ENCODE measurements at regions not wholly inside any gene's neighbourhood (a gene's known extent, or its start where the extent isn't known, plus 50 kb on each side); places are given as distances from the start of the nearest gene placed in this dataset.

DNA sequence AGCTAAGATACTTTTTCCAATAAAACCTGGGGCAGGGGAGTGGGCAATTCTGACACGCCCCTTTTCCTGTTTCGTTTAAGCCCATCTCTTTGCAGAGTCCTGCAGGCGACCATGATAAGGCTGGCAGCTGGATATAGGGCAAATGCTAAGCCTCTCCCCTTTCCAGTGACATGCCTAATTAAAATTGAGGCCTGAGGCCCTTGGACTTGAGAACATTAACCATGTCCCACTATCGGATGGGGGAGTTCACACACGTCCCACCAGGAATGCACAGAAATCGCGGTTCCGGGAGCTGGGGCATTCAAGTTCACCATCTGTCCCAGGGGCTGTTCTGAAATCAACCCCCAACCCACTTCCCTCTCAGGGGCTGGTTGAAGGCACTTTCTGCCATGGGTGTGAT, 109.2 kb upstream of the FOXF1 start:
- Histone ChIP-seq H3K9me3 (replicated peaks) (no peaks in the 10 kb centered on the region), H3K27ac (peak overlapping the region; percentile 17), H3K36me3 (no peaks in the 10 kb centered on the region), H3K4me3 (no peak overlapping the region), H3K27me3 (no peaks in the 10 kb centered on the region), H3K4me1 (peaks cover 23% of the 10 kb centered on the region)
- peak in 1 of 2 experiments; percentile 59 for DNase-seq

DNA sequence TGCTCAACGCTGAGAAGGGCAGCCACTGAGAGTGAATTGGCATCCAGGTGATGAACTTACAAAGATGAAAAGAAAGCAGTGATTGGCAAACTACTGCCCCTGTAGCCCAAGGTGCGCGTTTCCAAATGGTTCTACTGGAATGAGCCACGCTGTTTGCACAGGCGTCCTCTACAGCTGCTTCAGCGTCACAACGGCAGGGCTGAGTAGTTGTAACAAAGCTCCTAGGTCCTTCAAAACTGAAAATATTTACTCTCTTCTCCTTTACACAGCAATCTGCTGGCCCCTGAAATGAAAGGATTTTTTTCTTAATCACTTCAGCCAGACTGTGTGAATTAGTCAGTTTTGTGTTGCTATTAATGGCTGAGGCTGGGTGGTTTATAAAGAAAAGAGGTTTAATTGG, 107.2 kb upstream of the FOXF1 start:
- Histone ChIP-seq H3K27ac (no peak overlapping the region), H3K36me3 (no peaks in the 10 kb centered on the region), H3K4me3 (no peak overlapping the region), H3K9me3 (replicated peaks) (no peaks in the 10 kb centered on the region), H3K27me3 (no peaks in the 10 kb centered on the region), H3K4me1 (peaks cover 11% of the 10 kb centered on the region)
- DNase-seq, result no peak

DNA sequence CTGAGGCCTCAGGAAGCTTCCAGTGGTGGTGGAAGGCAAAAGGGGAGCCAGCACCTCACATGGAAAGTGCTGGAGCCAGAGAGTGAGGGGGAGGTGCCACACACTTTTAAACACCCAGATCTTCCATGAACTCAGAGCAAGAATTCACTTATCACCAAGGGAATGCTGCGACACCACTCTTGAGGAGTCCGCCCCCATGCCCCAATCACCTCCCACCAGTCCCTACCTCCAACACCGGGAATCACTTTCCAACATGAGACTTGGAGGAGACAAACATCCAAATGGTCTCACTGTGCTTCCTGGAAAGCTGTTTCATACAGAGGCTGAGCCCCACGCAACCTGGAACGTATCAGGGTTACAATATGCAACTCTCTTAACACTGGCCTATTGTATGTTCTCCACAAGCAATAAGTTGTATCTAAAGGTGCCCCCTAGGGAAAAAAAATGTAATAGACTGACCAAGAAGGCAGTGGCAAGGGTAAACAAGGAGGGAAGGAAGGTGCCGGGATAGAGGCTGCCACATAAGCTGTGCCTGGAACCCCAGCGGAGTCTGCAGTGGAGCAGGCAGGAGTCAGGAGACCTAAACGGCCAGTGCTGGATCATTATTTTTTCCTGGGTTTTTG, 106.7 kb upstream of the FOXF1 start:
- H3K36me3 ChIP-seq, result no peaks in the 10 kb centered on the region
- H3K9me3 ChIP-seq (replicated peaks), result no peaks in the 10 kb centered on the region
- H3K4me3 ChIP-seq, result no peak overlapping the region
- peak in 1 of 2 experiments; percentile 32 for DNase-seq
- peaks cover 6% of the 10 kb centered on the region; the same call in 1 of the 2 replicates for H3K4me1 ChIP-seq
- no peaks in the 10 kb centered on the region for H3K27me3 ChIP-seq
- H3K27ac ChIP-seq, result no peak overlapping the region

DNA sequence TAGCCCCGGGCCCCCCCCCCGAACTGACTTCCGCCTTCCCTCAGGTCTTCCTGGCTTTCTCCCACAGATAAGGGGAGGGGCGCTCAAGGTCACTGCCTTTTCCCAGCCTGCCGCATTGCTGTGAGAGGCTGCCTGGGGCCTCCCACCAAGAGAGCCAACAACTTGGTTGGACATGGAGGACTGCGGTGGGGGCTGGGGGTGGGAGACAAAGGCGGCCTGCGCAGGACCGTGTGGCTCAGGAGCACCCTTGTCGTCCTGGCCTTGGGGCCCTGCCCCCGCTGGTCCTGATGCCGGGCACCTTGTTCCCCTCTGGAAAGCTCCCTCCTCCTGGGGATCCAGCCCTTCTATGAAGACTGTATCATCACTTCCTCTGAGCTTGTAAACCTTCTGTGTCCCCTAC, 105.6 kb upstream of the FOXF1 start:
- Histone ChIP-seq H3K36me3 (no peaks in the 10 kb centered on the region), H3K9me3 (replicated peaks) (no peaks in the 10 kb centered on the region), H3K27ac (no peak overlapping the region), H3K27me3 (no peaks in the 10 kb centered on the region), H3K4me3 (no peak overlapping the region), H3K4me1 (0 out of 2 replicates have a peak, but pooled peaks cover 2% of the 10 kb centered on the region)
- no peak for DNase-seq

DNA sequence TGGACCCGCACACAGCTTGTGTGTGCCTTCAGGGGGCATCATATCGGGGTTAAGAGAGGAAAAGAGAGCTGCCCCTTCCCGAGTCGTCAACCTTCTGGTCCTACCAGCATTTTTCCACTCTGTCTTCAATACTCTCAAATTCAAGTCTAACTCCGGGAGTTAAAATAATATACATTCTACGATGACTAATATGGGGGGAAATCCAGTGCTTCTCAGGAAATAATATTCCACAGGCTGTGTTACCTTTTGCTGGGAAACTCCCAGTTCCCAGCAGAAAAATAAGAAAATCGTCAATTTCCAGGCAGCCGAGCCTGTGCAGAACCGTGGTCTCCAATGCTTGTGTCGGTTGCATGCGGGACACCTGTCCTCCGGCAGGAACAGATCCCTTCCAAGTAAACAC, 105.0 kb upstream of the FOXF1 start:
- H3K27ac ChIP-seq, result no peak overlapping the region
- DNase-seq, result no peak
- H3K27me3 ChIP-seq, result no peaks in the 10 kb centered on the region

DNA sequence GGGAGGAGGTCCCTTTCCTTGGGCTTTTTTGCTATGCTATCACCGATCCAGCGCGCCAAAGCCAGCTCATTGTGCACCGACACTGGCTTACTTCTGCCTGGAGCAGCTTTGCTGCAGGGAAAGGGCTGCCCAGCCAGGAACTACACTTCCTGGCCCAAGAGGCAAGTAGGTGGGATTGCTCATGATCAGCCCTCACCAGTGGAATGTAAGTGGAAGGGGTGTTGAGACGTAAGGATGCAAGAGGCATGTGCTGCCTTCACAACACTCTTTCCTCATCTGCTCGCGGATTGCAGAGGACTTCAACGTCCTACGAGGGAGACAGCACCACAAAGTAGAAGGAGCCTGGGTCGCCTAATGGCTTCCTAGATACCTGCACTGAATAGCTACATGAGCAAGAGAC, 104.3 kb upstream of the FOXF1 start:
- no peaks in the 10 kb centered on the region for H3K27me3 ChIP-seq
- H3K9me3 ChIP-seq (replicated peaks), result no peaks in the 10 kb centered on the region
- no peak overlapping the region for H3K27ac ChIP-seq
- no peak overlapping the region for H3K4me3 ChIP-seq
- no peak for DNase-seq
- 0 out of 2 replicates have a peak, but pooled peaks cover 2% of the 10 kb centered on the region for H3K4me1 ChIP-seq
- H3K36me3 ChIP-seq, result no peaks in the 10 kb centered on the region

More for the DNA sequence above, 105.0 kb upstream of the FOXF1 start:
- H3K4me1 ChIP-seq, result 0 out of 2 replicates have a peak, but pooled peaks cover 2% of the 10 kb centered on the region
- H3K36me3 ChIP-seq, result no peaks in the 10 kb centered on the region
- no peaks in the 10 kb centered on the region for H3K9me3 ChIP-seq (replicated peaks)
- no peak overlapping the region for H3K4me3 ChIP-seq

DNA sequence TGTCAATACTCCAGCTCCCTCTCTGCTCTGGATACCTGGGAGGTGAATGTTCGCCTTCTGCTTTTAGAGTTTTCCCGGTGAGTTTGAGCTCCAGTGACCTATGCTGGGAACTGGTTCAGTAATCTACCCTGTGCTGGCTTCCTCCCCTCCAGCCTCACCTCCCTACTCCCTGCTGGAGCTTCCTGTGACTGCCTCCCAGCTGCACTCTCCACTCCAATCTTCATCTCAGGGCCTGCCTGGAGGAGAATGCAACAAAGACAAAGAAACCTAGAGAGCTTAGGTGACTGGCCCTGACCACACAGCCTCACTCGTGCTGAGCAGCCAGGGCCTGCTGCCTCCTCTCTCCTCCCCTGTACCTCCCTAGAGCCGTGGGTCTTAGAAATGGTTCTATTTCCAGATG, 101.6 kb upstream of the FOXF1 start:
- Histone ChIP-seq H3K27me3 (no peaks in the 10 kb centered on the region), H3K27ac (no peak overlapping the region), H3K36me3 (no peaks in the 10 kb centered on the region), H3K9me3 (replicated peaks) (no peaks in the 10 kb centered on the region), H3K4me3 (no peak overlapping the region), H3K4me1 (no peaks in the 10 kb centered on the region)
- DNase-seq, result no peak

DNA sequence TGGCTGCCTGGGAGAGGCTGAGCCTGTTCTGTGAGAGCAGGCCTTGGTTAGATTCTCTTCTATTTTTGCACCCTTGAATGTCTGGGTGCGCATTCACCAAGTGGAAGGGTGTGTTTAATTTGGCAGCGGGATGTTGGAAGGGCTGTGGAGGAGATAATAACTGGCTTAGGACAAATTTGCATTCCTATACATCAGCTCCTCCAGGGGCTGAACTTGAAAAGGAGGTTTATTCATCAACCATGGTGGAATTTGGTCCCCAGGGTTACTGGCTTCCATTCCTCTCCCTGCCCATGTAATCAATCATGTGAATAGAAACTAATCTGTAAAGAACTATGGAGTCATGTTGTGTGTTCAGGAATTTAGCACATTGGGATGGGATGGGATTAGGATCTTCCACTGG, 100.2 kb upstream of the FOXF1 start:
- no peaks in the 10 kb centered on the region for H3K27me3 ChIP-seq
- H3K27ac ChIP-seq, result no peak overlapping the region
- H3K9me3 ChIP-seq (replicated peaks), result no peaks in the 10 kb centered on the region
- DNase-seq, result no peak
- no peaks in the 10 kb centered on the region for H3K36me3 ChIP-seq
- no peaks in the 10 kb centered on the region for H3K4me1 ChIP-seq
- H3K4me3 ChIP-seq, result no peak overlapping the region

DNA sequence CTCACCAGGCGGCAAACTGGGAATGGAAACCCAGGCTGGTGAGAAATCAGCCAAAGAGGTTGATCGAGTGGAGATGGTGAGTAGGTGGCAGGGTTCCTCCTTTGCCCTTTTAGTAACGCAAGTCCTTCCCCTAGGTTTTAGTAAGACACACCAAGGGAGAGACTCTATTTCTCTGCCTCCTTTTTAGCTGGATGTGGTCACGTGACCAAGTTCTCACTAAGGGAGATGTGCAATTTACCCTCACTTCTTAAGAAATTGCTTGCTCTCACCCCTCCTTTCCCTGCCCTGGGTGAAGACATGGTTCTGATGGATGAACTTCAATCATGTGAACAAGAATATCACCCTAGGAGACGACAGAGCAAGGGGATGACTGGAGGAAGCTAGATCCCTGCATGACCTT, 99.8 kb upstream of the FOXF1 start:
- H3K4me1 ChIP-seq, result no peaks in the 10 kb centered on the region
- no peak for DNase-seq
- H3K27ac ChIP-seq, result no peak overlapping the region
- H3K36me3 ChIP-seq, result no peaks in the 10 kb centered on the region
- H3K27me3 ChIP-seq, result no peaks in the 10 kb centered on the region
- no peaks in the 10 kb centered on the region for H3K9me3 ChIP-seq (replicated peaks)
- no peak overlapping the region for H3K4me3 ChIP-seq

DNA sequence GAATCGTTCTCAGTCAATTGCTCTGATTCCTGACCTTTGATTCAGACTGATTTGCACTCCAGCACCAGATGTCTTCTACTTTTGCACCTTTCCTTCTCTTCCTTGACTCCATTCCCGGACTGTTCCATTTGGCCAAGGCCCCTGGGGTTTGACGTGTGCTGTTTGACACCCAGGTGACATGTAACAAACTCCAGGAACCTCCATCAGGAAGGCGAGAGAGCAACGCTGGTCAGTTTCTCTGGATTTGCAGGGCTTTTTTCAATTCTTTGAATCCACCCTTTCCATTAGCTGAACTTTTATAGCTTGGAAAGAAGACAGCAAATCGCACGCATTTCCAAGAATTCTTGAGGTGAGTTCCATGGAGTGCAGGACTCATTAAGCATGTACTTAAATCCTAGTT, 98.4 kb upstream of the FOXF1 start:
- DNase-seq, result no peak
- Histone ChIP-seq H3K9me3 (replicated peaks) (no peaks in the 10 kb centered on the region), H3K4me3 (no peak overlapping the region), H3K4me1 (no peaks in the 10 kb centered on the region), H3K27me3 (no peaks in the 10 kb centered on the region), H3K27ac (no peak overlapping the region), H3K36me3 (no peaks in the 10 kb centered on the region)

DNA sequence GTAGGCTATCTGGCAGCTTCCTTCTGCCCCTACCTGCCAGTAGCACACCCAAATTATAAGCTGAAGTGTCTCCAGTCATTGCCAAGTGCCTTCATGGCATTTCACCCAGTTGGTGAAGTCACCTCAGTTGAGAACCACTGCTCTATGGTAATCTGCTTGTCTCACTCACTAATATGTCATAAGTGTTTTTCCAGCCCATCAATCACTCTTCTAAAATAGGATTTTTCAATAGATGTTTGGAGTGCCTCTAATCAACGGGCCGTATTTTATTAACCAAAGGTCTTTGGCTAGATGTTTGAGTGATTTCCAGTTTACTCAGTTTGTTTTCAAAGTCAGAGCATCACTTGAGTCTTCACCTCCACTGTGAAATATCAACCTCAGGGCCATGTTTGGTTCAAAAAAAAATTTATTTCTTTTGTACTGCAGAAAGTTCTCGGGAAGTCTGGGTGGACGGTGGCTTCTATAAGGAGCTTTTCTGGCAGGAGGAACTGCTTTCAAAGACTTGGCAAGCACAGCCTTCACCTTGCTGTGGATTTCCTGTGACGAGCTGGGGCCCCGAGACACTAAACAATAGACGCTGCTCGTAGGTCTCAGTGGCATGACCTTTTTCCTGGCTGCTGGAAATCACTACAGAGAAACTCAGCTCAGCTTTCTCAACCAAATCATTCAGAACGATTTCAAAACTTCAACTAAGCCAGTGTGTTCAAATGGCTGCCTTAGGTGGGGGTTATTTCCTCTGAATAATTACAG, 95.2 kb upstream of the FOXF1 start:
- H3K27ac ChIP-seq, result no peak overlapping the region
- H3K27me3 ChIP-seq, result no peaks in the 10 kb centered on the region
- no peaks in the 10 kb centered on the region for H3K36me3 ChIP-seq
- no peak overlapping the region for H3K4me3 ChIP-seq
- H3K9me3 ChIP-seq (replicated peaks), result no peaks in the 10 kb centered on the region
- DNase-seq, result no peak
- H3K4me1 ChIP-seq, result no peaks in the 10 kb centered on the region

DNA sequence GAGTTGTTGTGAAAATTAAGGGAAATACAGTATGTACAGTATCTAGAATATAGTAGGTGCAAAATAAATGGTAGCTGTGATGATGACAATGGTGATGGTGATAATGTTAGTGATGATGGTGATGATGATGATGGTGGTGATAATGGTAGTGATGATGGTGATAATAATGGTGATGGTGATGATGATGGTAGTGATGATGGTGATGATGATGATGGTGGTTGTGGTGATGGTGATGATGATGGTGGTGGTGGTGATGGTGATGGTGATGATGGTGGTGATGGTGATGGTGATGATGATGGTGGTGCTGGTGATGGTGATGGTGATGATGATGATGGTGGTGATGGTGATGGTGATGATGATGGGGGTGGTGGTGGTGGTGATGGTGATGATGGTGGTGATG, 91.3 kb upstream of the FOXF1 start:
- Histone ChIP-seq H3K4me3 (no peak overlapping the region), H3K4me1 (no peaks in the 10 kb centered on the region), H3K36me3 (no peaks in the 10 kb centered on the region), H3K27ac (no peak overlapping the region), H3K27me3 (no peaks in the 10 kb centered on the region), H3K9me3 (replicated peaks) (no peaks in the 10 kb centered on the region)
- no peak for DNase-seq

DNA sequence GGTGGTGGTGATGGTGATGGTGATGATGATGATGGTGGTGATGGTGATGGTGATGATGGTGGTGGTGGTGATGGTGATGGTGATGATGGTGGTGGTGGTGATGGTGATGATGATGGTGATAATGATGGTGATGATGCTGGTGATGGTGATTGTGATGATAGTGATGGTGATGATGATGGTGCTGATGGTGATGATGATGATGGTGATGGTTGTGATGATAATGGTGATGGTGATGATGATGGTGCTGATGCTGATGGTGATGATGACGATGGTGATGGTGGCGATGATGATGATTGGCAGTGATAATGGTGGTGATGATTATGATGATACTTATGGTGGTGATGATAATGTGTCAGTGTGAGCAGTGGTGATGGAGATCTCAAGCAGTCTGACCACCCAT, 90.8 kb upstream of the FOXF1 start:
- no peaks in the 10 kb centered on the region for H3K27me3 ChIP-seq

DNA sequence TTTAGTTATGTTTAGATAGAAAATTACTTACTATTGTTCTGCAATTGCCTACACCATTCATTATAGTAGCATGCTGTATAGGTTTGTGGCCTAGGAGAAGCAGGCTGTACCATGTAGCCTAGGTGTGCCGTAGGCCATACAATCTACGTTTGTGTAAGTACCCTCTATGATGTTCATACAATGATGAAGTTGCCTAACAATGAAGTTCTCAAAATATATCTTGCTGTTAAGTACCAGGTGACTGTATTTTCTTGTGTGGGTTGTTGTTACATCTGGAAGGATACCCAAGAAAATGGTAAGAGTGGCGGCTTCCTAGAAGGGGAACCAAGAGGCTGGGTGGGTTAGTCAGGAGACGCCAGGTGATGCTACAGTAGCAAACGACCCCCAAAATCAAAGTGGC, 88.3 kb upstream of the FOXF1 start:
- H3K36me3 ChIP-seq, result no peaks in the 10 kb centered on the region
- DNase-seq, result no peak
- H3K27ac ChIP-seq, result no peak overlapping the region
- H3K9me3 ChIP-seq (replicated peaks), result no peaks in the 10 kb centered on the region
- no peak overlapping the region for H3K4me3 ChIP-seq
- H3K4me1 ChIP-seq, result no peaks in the 10 kb centered on the region
- no peaks in the 10 kb centered on the region for H3K27me3 ChIP-seq

More for the DNA sequence above, 90.8 kb upstream of the FOXF1 start:
- Histone ChIP-seq H3K4me1 (no peaks in the 10 kb centered on the region), H3K4me3 (no peak overlapping the region), H3K36me3 (no peaks in the 10 kb centered on the region), H3K9me3 (replicated peaks) (no peaks in the 10 kb centered on the region), H3K27ac (no peak overlapping the region)
- DNase-seq, result no peak

DNA sequence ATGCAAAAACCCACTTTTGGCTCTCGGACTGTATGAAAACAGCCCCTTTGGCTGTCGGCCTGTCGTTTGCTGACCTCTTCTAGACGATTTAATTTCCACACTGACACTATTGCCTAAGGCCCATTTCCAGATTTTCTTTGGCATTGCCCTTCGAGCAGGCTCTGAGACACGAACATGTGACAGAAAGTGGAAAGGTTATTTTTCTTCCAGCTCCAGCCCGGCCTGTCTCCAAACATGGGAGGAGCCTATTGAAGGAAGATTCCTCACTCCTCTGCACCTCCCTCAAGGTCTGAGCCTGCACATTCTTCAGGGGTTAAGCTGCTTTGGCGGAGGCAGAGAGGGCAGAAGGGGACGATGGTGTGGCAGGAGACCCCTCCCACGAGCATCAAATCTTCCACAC, 85.9 kb upstream of the FOXF1 start:
- Histone ChIP-seq H3K27me3 (no peaks in the 10 kb centered on the region), H3K27ac (no peak overlapping the region), H3K9me3 (replicated peaks) (no peaks in the 10 kb centered on the region), H3K4me3 (no peak overlapping the region), H3K4me1 (no peaks in the 10 kb centered on the region), H3K36me3 (no peaks in the 10 kb centered on the region)
- no peak for DNase-seq

DNA sequence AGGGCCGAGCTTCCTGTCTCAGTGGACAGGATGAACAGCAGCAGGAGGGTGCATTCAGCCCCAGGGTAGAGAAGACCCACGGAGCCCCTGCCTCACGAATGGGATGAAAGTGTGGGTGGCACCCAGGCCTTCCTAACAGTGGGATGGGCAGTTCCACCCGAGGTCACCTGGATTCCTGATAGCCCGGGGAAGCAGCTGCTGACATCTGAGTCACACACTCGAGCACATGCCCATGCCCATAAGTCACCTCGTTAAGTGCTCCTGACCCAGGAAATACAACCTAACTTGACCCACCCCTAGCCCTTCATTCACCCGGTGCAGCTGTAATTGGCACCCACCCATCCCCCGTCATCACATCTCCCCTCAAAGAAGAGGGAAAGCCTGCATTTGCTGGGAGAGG, 85.3 kb upstream of the FOXF1 start:
- H3K27me3 ChIP-seq, result no peaks in the 10 kb centered on the region
- H3K27ac ChIP-seq, result no peak overlapping the region
- no peaks in the 10 kb centered on the region for H3K36me3 ChIP-seq
- no peaks in the 10 kb centered on the region for H3K9me3 ChIP-seq (replicated peaks)
- no peak for DNase-seq
- H3K4me3 ChIP-seq, result no peak overlapping the region
- H3K4me1 ChIP-seq, result no peaks in the 10 kb centered on the region

All from SJCRH30 (cell line).